Lung (tissue), 11 donors: ENCODE measurements at regions not wholly inside any gene's neighbourhood (a gene's known extent, or its start where the extent isn't known, plus 50 kb on each side); places are given as distances from the start of the nearest gene placed in this dataset.

Experiments used
- ATAC-seq: fragments of 200-7000 bp; cut with Tn5 transposase; one replicate; pipeline ENCODE4 v1.9.1; 2020; ENCODE audit warnings: moderate number of reproducible peaks; ENCODE audit not compliant: insufficient read depth, low FRiP score
- DNase-seq, 3 donors: peaks; one replicate each; pipeline ENCODE4 v3.0.0-alpha.2; 2013 to 2017
- H3K27ac ChIP-seq, 2 donors: one replicate each; pipeline ENCODE4 v1.5.1; 2013; ENCODE audit warnings: mild to moderate bottlenecking in 2 of 2, moderate library complexity in 2 of 2, control low read depth in 1 of 2, inconsistent platforms in 1 of 2, low read depth in 1 of 2, low read length in 1 of 2
- H3K27me3 ChIP-seq, 3 donors: one replicate each; pipeline ENCODE4 v1.5.1; 2013; ENCODE audit warnings: low read length in 2 of 3; ENCODE audit not compliant: control insufficient read depth in 3 of 3, insufficient read depth in 3 of 3
- H3K36me3 ChIP-seq, 4 donors: one replicate each; pipeline ENCODE4 v1.5.1; 2013; ENCODE audit warnings: low read length in 4 of 4, mild to moderate bottlenecking in 1 of 4, moderate library complexity in 1 of 4; ENCODE audit not compliant: control insufficient read depth in 4 of 4, insufficient read depth in 4 of 4
- H3K4me1 ChIP-seq, 5 donors: one replicate each; pipeline ENCODE4 v1.5.1; 2013; ENCODE audit warnings: low read length in 5 of 5, mild to moderate bottlenecking in 2 of 5, moderate library complexity in 1 of 5; ENCODE audit not compliant: control insufficient read depth in 5 of 5, insufficient read depth in 5 of 5
- H3K4me3 ChIP-seq: one replicate; pipeline ENCODE4 v1.5.1; 2013; ENCODE audit warnings: mild to moderate bottlenecking, control low read depth, moderate library complexity
- H3K9ac ChIP-seq, 2 donors: one replicate each; pipeline ENCODE4 v1.5.1; 2013; ENCODE audit warnings: low read length in 2 of 2, control low read depth in 1 of 2; ENCODE audit not compliant: insufficient read depth in 1 of 2
- H3K9me3 ChIP-seq, 4 donors: one replicate each; pipeline ENCODE4 v1.5.1; 2013; ENCODE audit warnings: low read length in 3 of 4, mild to moderate bottlenecking in 1 of 4, moderate library complexity in 1 of 4; ENCODE audit not compliant: control insufficient read depth in 4 of 4, insufficient read depth in 3 of 4
- CTCF ChIP-seq: IDR thresholded peaks from 2 replicates; pipeline ENCODE4 v1.5.1; 2012; ENCODE audit warnings: mild to moderate bottlenecking; ENCODE audit errors: control extremely low read depth, extremely low read depth
- WGBS, 2 donors: extraction: QIAGEN DNeasy Blood & Tissue Kit; methylation state at CpG; one replicate each; pipeline ENCODE4 v1.1.7; 2013; 5-methylcytosine and 5-hydroxymethylcytosine counted together
- donor health status: control.
- donor health status: control.
- donor health status: Bipolar disorder and iron deficiency.
- donor health status: healthy.
- donor health status: DM: yes; HTN: yes; CAD: no.

- ATAC-seq (no peak), DNase-seq (peak in 2 of 3 donors; percentile 19 to 32)
- WGBS, 2 donors: 68 to 76% methylated on average over 20 of the region's 20 CpGs
These were observed 184.7 kb downstream of the C16orf95 start for GRCh38 chr16:87132361-87133014.

GRCh38 chr16:87133112-87133850 is 183.9 kb downstream of the C16orf95 start:
- 90 to 94% methylated on average over 21 of the region's 21 CpGs for WGBS, 2 donors

More at GRCh38 chr16:87132361-87133014, 184.7 kb downstream of the C16orf95 start:
- Histone ChIP-seq H3K4me1 (peaks cover 0 to 9% (median 0%) of the 10 kb centered on the region in 5 donors), H3K4me3 (no peak overlapping the region), H3K9ac (no peak overlapping the region), H3K27me3 (no peaks in the 10 kb centered on the region), H3K27ac (no peak overlapping the region), H3K9me3 (peaks cover 0 to 21% (median 2%) of the 10 kb centered on the region in 4 donors), H3K36me3 (no peaks in the 10 kb centered on the region)
- no peak for TF ChIP-seq CTCF

GRCh38 chr16:87133966-87134627 is 183.1 kb downstream of the C16orf95 start:
- Histone ChIP-seq H3K4me3 (no peak overlapping the region), H3K9ac (no peak overlapping the region), H3K36me3 (no peaks in the 10 kb centered on the region), H3K4me1 (no peaks in the 10 kb centered on the region), H3K27ac (no peak overlapping the region), H3K9me3 (peaks cover 0 to 22% (median 1%) of the 10 kb centered on the region in 4 donors), H3K27me3 (no peaks in the 10 kb centered on the region)
- DNase-seq (no peak), ATAC-seq (no peak)
- TF ChIP-seq CTCF: no peak
- 96 to 97% methylated on average over 17 of the region's 17 CpGs for WGBS, 2 donors

More at GRCh38 chr16:87133112-87133850, 183.9 kb downstream of the C16orf95 start:
- ATAC-seq: no peak
- H3K9ac ChIP-seq: no peak overlapping the region
- no peaks in the 10 kb centered on the region for H3K27me3 ChIP-seq
- TF ChIP-seq CTCF: no peak
- peaks cover 0 to under 1% (median 0%) of the 10 kb centered on the region in 5 donors for H3K4me1 ChIP-seq
- H3K27ac ChIP-seq: no peak overlapping the region
- DNase-seq: no peak
- peaks cover 0 to 24% (median 2%) of the 10 kb centered on the region in 4 donors for H3K9me3 ChIP-seq
- H3K36me3 ChIP-seq: no peaks in the 10 kb centered on the region
- no peak overlapping the region for H3K4me3 ChIP-seq
